Endodermal cell (in vitro differentiated cells): ENCODE measurements at regions not wholly inside any gene's neighbourhood (a gene's known extent, or its start where the extent isn't known, plus 50 kb on each side); places are given as distances from the start of the nearest gene placed in this dataset.

Experiments
- DNase-seq: peaks from one replicate; pipeline ENCODE4 v3.0.0-alpha.2; 2017
- H3K27ac ChIP-seq: 2 replicates; pipeline ENCODE4 v1.5.1; 2013; ENCODE audit warnings: mild to moderate bottlenecking, low read depth, low read length, moderate library complexity
- H3K27me3 ChIP-seq: 2 replicates; pipeline ENCODE4 v1.6.1; 2013; ENCODE audit warnings: mild to moderate bottlenecking, low read length, moderate library complexity; ENCODE audit not compliant: insufficient read depth, control insufficient read depth, poor library complexity, severe bottlenecking
- H3K36me3 ChIP-seq: 2 replicates; pipeline ENCODE4 v1.7.0; 2013; ENCODE audit warnings: mild to moderate bottlenecking, low read length, moderate library complexity; ENCODE audit not compliant: control insufficient read depth, insufficient read depth
- H3K4me1 ChIP-seq: one replicate; pipeline ENCODE4 v1.7.0; 2013; ENCODE audit warnings: low read length; ENCODE audit not compliant: control insufficient read depth, insufficient read depth
- H3K4me3 ChIP-seq: 2 replicates; pipeline ENCODE4 v1.5.1; 2013; ENCODE audit warnings: mild to moderate bottlenecking, low read length, moderate library complexity
- H3K9ac ChIP-seq: 2 replicates; pipeline ENCODE4 v1.6.1; 2013; ENCODE audit warnings: mild to moderate bottlenecking, low read length, moderate library complexity; ENCODE audit not compliant: poor library complexity, severe bottlenecking; ENCODE audit errors: extremely low read depth
- H3K9me3 ChIP-seq: 2 replicates; pipeline ENCODE4 v1.6.1; 2013; ENCODE audit warnings: mild to moderate bottlenecking, low read length, moderate library complexity; ENCODE audit not compliant: control insufficient read depth
- H3K27ac Mint-ChIP-seq: 2 replicates; pipeline ENCODE4 v1.8.0; 2020; ENCODE audit warnings: mixed read lengths
- H3K27me3 Mint-ChIP-seq: 2 replicates; pipeline ENCODE4 v1.8.0; 2021; ENCODE audit warnings: mild to moderate bottlenecking, mixed read lengths; ENCODE audit not compliant: insufficient read depth
- H3K36me3 Mint-ChIP-seq: 2 replicates; pipeline ENCODE4 v1.8.0; 2020; ENCODE audit warnings: low read depth, mixed read lengths
- H3K4me1 Mint-ChIP-seq: 2 replicates; pipeline ENCODE4 v1.8.0; 2020; ENCODE audit warnings: mixed read lengths
- H3K4me3 Mint-ChIP-seq: 2 replicates; pipeline ENCODE4 v1.8.0; 2020; ENCODE audit warnings: mild to moderate bottlenecking, moderate library complexity, mixed read lengths
- H3K9me3 Mint-ChIP-seq: 2 replicates; pipeline ENCODE4 v1.8.0; 2020; ENCODE audit warnings: mild to moderate bottlenecking, mixed read lengths
- WGBS, 2 experiments: methylation state at CpG; one replicate each; pipeline versions ENCODE4 v1.1.5 to v1.1.7; 2013; ENCODE audit warnings: missing lambda C conversion rate in 2 of 2, mixed read lengths in 1 of 2; ENCODE audit not compliant: insufficient coverage in 1 of 2, insufficient read length in 1 of 2; 5-methylcytosine and 5-hydroxymethylcytosine counted together
- TF ChIP-seq, protein P1 (sequence below): fragments of 200-600 bp; sonication (generic); conservative IDR thresholded peaks from 2 replicates; pipeline ENCODE4 v1.5.0; 2021; ENCODE audit warnings: antibody characterized with exemption, mild to moderate bottlenecking

DNA sequence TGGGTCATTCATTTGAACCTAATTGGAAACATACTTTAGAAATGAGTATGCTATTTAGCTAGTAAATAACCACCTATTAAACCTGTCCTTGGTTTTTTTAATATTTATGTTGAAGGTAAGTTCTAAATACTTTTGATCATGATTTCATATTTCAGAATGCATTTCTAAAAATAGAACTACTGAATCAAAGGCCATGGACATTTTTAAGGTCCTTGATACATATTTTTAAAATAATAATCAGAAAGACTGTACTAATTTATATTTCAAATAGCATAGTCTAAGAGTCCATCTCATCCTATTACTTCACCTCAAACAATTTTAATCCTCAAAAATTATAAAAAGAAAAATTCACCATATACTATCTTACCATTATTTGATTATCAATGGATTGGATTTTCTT lies 102.1 kb upstream of the AKR1E2 start:
- no peak overlapping the region for H3K9ac ChIP-seq
- H3K9me3 ChIP-seq = no peaks in the 10 kb centered on the region
- no peaks in the 10 kb centered on the region for H3K4me1 ChIP-seq
- Mint-ChIP-seq H3K4me1 (no peaks in the 10 kb centered on the region), H3K9me3 (no peaks in the 10 kb centered on the region), H3K27me3 (no peaks in the 10 kb centered on the region), H3K27ac (no peak overlapping the region), H3K4me3 (no peak overlapping the region), H3K36me3 (no peaks in the 10 kb centered on the region)
- no peak for DNase-seq
- TF ChIP-seq, protein P1, sequence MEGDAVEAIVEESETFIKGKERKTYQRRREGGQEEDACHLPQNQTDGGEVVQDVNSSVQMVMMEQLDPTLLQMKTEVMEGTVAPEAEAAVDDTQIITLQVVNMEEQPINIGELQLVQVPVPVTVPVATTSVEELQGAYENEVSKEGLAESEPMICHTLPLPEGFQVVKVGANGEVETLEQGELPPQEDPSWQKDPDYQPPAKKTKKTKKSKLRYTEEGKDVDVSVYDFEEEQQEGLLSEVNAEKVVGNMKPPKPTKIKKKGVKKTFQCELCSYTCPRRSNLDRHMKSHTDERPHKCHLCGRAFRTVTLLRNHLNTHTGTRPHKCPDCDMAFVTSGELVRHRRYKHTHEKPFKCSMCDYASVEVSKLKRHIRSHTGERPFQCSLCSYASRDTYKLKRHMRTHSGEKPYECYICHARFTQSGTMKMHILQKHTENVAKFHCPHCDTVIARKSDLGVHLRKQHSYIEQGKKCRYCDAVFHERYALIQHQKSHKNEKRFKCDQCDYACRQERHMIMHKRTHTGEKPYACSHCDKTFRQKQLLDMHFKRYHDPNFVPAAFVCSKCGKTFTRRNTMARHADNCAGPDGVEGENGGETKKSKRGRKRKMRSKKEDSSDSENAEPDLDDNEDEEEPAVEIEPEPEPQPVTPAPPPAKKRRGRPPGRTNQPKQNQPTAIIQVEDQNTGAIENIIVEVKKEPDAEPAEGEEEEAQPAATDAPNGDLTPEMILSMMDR = no peak
- H3K36me3 ChIP-seq = no peaks in the 10 kb centered on the region
- no peak overlapping the region for H3K4me3 ChIP-seq
- no peaks in the 10 kb centered on the region for H3K27me3 ChIP-seq
- no peak overlapping the region for H3K27ac ChIP-seq

DNA sequence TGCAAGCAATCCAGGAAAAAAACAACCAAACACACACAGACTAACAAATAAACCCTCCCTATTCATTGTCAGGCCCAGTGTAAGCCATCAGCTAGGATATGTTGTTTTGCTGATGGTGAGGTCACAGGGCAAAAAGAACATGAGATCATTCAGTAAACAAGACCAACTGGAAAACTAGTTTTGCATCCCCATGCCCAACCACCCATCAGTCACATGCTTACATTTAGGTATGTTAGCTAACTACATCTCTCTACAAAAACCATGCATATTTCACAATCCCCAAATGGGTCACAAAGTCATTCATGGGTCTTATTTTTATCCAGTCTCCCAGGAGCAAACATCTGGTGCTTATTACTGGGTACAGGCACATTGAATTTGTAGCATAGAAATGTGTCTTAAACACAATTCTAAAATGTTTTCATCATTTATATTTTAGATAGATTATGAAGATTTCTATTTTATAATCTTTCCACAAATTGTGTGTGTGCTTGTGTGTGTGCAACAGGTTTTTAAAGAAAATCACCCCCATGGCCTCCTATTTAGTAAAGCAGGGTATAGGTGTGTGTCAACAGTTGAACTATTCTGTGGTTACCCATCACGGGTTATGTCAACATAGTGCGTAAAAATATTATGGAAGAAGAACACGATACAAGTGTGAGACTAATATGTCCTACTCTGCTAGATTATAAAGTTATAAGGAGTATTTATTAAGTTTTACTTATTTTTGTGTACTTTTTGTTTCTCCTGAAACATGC lies 103.8 kb upstream of the AKR1E2 start:
- Mint-ChIP-seq H3K9me3 (no peaks in the 10 kb centered on the region), H3K27me3 (no peaks in the 10 kb centered on the region), H3K36me3 (no peaks in the 10 kb centered on the region), H3K4me1 (no peaks in the 10 kb centered on the region), H3K27ac (no peak overlapping the region), H3K4me3 (no peak overlapping the region)
- H3K27ac ChIP-seq = no peak overlapping the region
- H3K9ac ChIP-seq = no peak overlapping the region
- WGBS, 2 experiments = 80 to 96% methylated on average over 1 to 3 of the region's 3 CpGs
- no peaks in the 10 kb centered on the region for H3K9me3 ChIP-seq
- no peak overlapping the region for H3K4me3 ChIP-seq
- H3K4me1 ChIP-seq = no peaks in the 10 kb centered on the region
- H3K27me3 ChIP-seq = no peaks in the 10 kb centered on the region
- no peaks in the 10 kb centered on the region for H3K36me3 ChIP-seq
- TF ChIP-seq, protein P1 = no peak
- no peak for DNase-seq

DNA sequence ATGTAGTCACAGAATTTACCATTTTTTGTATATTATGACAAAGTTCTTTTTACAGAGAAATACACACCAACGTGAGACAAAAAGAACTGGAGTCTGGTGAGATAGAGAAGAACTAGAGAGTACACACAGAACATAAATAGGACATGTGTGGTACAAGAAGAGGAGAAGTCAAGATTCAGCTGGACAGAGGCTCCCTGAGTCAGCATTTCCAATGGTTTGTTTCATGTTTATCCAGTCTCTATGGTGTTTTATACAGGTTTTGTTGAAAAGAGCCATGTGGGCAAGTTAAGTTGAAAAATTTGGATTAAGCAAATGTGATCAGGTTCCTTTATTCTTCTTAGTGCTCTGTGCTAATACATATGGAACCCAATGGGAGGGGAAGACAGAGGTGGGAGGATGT lies 105.5 kb upstream of the AKR1E2 start:
- H3K4me1 ChIP-seq = no peaks in the 10 kb centered on the region
- TF ChIP-seq, protein P1 = no peak
- no peak overlapping the region for H3K9ac ChIP-seq
- H3K27ac Mint-ChIP-seq = no peak overlapping the region
- H3K36me3 Mint-ChIP-seq = no peaks in the 10 kb centered on the region
- WGBS, 2 experiments = 100% methylated on average over 1 of the region's 1 CpG; no CpG with 5 or more reads in 1 of the 2 experiments
- H3K9me3 ChIP-seq = no peaks in the 10 kb centered on the region
- H3K4me3 Mint-ChIP-seq = no peak overlapping the region
- no peak overlapping the region for H3K27ac ChIP-seq
- H3K36me3 ChIP-seq = no peaks in the 10 kb centered on the region
- no peaks in the 10 kb centered on the region for H3K27me3 Mint-ChIP-seq
- no peaks in the 10 kb centered on the region for H3K4me1 Mint-ChIP-seq
- no peaks in the 10 kb centered on the region for H3K9me3 Mint-ChIP-seq
- no peak for DNase-seq
- H3K27me3 ChIP-seq = no peaks in the 10 kb centered on the region
- no peak overlapping the region for H3K4me3 ChIP-seq
